ENCODE measurements at regions not wholly inside any gene's neighbourhood (a gene's known extent, or its start where the extent isn't known, plus 50 kb on each side); places are given as distances from the start of the nearest gene placed in this dataset.

- no peaks in the 10 kb centered on the region for H3K4me1 ChIP-seq (ENCODE audit: insufficient read depth, low read length)
- H3K9me3 ChIP-seq (ENCODE audit: control insufficient read depth in 1 of 2, insufficient read depth in 1 of 2, low read length in 2 of 2) = no peaks in the 10 kb centered on the region
- peaks cover 10% of the 10 kb centered on the region for H3K4me1 Mint-ChIP-seq (ENCODE audit: low read depth)
- no peaks in the 10 kb centered on the region for H3K27me3 ChIP-seq (ENCODE audit: control insufficient read depth in 1 of 2, insufficient read depth in 2 of 2, low read length in 2 of 2)
- H3K27me3 Mint-ChIP-seq = no peaks in the 10 kb centered on the region
- peaks cover 5% of the 10 kb centered on the region for H3K36me3 Mint-ChIP-seq (ENCODE audit: low read depth)
- no peaks in the 10 kb centered on the region for H3K36me3 ChIP-seq (ENCODE audit: insufficient read depth, low read length)
- ChIA-PET POLR2A (interaction anchor here (1.1 kb wide), 1 partner anchor 9 kb away, joined by 3 read pairs; no protein-coding TSS in a partner anchor), CTCF (no interaction called here)
- ATAC-seq (ENCODE audit: poor library complexity) (no peak), DNase-seq (no peak)
- peaks cover 16% of the 10 kb centered on the region for H3K9me3 Mint-ChIP-seq
- no peak overlapping the region for H3K27ac Mint-ChIP-seq
- intact Hi-C loops (cut with DNase I, micrococcal nuclease) = no loop called here
- no peak overlapping the region for H3K27ac ChIP-seq (ENCODE audit: low read depth in 1 of 2, low read length in 2 of 2)
- H3K4me3 ChIP-seq (ENCODE audit: low read length) = no peak overlapping the region
- no peak for TF ChIP-seq CTCF (IDR thresholded peaks at IDR 0.05)
- no peak overlapping the region for H3K4me3 Mint-ChIP-seq
Observed at GRCh38 chr5:81803812-81804211, 52.9 kb upstream of the SSBP2 start.

- intact Hi-C loops (cut with DNase I, micrococcal nuclease) = no loop called here
- Histone ChIP-seq H3K9me3 (ENCODE audit: control insufficient read depth in 1 of 2, insufficient read depth in 1 of 2, low read length in 2 of 2) (no peaks in the 10 kb centered on the region), H3K4me1 (ENCODE audit: insufficient read depth, low read length) (no peaks in the 10 kb centered on the region), H3K27ac (ENCODE audit: low read depth in 1 of 2, low read length in 2 of 2) (no peak overlapping the region), H3K27me3 (ENCODE audit: control insufficient read depth in 1 of 2, insufficient read depth in 2 of 2, low read length in 2 of 2) (no peaks in the 10 kb centered on the region), H3K4me3 (ENCODE audit: low read length) (no peak overlapping the region), H3K36me3 (ENCODE audit: insufficient read depth, low read length) (no peaks in the 10 kb centered on the region)
- ATAC-seq (ENCODE audit: poor library complexity) = no peak
- no peak overlapping the region for H3K4me3 Mint-ChIP-seq
- H3K27ac Mint-ChIP-seq = no peak overlapping the region
- H3K27me3 Mint-ChIP-seq = no peaks in the 10 kb centered on the region
- ChIA-PET POLR2A (interaction anchor here (1.4 kb wide), 1 partner anchor 49 kb away, joined by 4 read pairs; no protein-coding TSS in a partner anchor), CTCF (no interaction called here)
- H3K4me1 Mint-ChIP-seq (ENCODE audit: low read depth) = peaks cover 18% of the 10 kb centered on the region
- H3K36me3 Mint-ChIP-seq (ENCODE audit: low read depth) = peaks cover 5% of the 10 kb centered on the region
- peaks cover 9% of the 10 kb centered on the region for H3K9me3 Mint-ChIP-seq
- DNase-seq = no peak
- TF ChIP-seq CTCF (IDR thresholded peaks at IDR 0.05) = no peak
Observed at GRCh38 chr5:81802625-81803024, 51.7 kb upstream of the SSBP2 start.

GRCh38 chr5:81802020-81802419 is 51.1 kb upstream of the SSBP2 start:
- no peaks in the 10 kb centered on the region for H3K36me3 ChIP-seq (ENCODE audit: insufficient read depth, low read length)
- Mint-ChIP-seq H3K36me3 (ENCODE audit: low read depth) (peaks cover 4% of the 10 kb centered on the region), H3K4me1 (ENCODE audit: low read depth) (peaks cover 18% of the 10 kb centered on the region), H3K27ac (no peak overlapping the region), H3K27me3 (no peaks in the 10 kb centered on the region), H3K4me3 (no peak overlapping the region), H3K9me3 (peaks cover 8% of the 10 kb centered on the region)
- intact Hi-C loops (cut with DNase I, micrococcal nuclease) = no loop called here
- no peak overlapping the region for H3K4me3 ChIP-seq (ENCODE audit: low read length)
- no peaks in the 10 kb centered on the region for H3K9me3 ChIP-seq (ENCODE audit: control insufficient read depth in 1 of 2, insufficient read depth in 1 of 2, low read length in 2 of 2)
- no peaks in the 10 kb centered on the region for H3K4me1 ChIP-seq (ENCODE audit: insufficient read depth, low read length)
- no peak overlapping the region for H3K27ac ChIP-seq (ENCODE audit: low read depth in 1 of 2, low read length in 2 of 2)
- POLR2A ChIA-PET = interaction anchor here (1.4 kb wide), 1 partner anchor 50 kb away, joined by 4 read pairs; no protein-coding TSS in a partner anchor
- no peak for TF ChIP-seq CTCF (IDR thresholded peaks at IDR 0.05)
- CTCF ChIA-PET = no interaction called here
- DNase-seq (no peak), ATAC-seq (ENCODE audit: poor library complexity) (no peak)
- no peaks in the 10 kb centered on the region for H3K27me3 ChIP-seq (ENCODE audit: control insufficient read depth in 1 of 2, insufficient read depth in 2 of 2, low read length in 2 of 2)

Data from CD4-positive, alpha-beta T cell (primary cell).